Neural cell (in vitro differentiated cells): ENCODE measurements at regions not wholly inside any gene's neighbourhood (a gene's known extent, or its start where the extent isn't known, plus 50 kb on each side); places are given as distances from the start of the nearest gene placed in this dataset.
A peak's percentile ranks its signal among the peaks of the same experiment; 100 is the strongest.

ENCODE experiments used
- H2AFZ ChIP-seq: fragments of 200-600, 300-800 bp; sonication (generic), shearing (Covaris generic); 2 replicates; pipeline ENCODE4 v1.6.0; 2014; ENCODE audit warnings: low read depth, mild to moderate bottlenecking, antibody characterized with exemption, low read length, moderate library complexity
- H3F3A ChIP-seq: fragments of 200-600 bp; shearing (Covaris generic); 2 replicates; pipeline ENCODE4 v1.6.1; 2016; ENCODE audit warnings: mild to moderate bottlenecking, moderate library complexity, mixed read lengths, antibody characterized with exemption, low read length; ENCODE audit not compliant: insufficient read depth, poor library complexity, severe bottlenecking
- H3K27ac ChIP-seq: fragments of 200-600, 300-800 bp; sonication (generic), shearing (Covaris generic); 2 replicates; pipeline ENCODE4 v1.5.1; 2014; ENCODE audit warnings: mild to moderate bottlenecking, low read length, moderate library complexity
- H3K27me3 ChIP-seq: fragments of 300-800, 200-600 bp; sonication (generic), shearing (Covaris generic); 2 replicates; pipeline ENCODE4 v1.6.0; 2014; ENCODE audit warnings: mild to moderate bottlenecking, low read depth, low read length, moderate library complexity; ENCODE audit not compliant: insufficient read depth
- H3K36me3 ChIP-seq: fragments of 300-800, 200-600 bp; sonication (generic), shearing (Covaris generic); 2 replicates; pipeline ENCODE4 v1.5.1; 2014; ENCODE audit warnings: mild to moderate bottlenecking, antibody characterized with exemption, low read length, moderate library complexity; ENCODE audit not compliant: insufficient read depth
- H3K4me2 ChIP-seq: fragments of 300-800, 200-600 bp; sonication (generic), shearing (Covaris generic); 2 replicates; pipeline ENCODE4 v1.6.0; 2014; ENCODE audit warnings: mild to moderate bottlenecking, low read length
- H3K4me3 ChIP-seq: fragments of 300-800, 200-600 bp; sonication (generic), shearing (Covaris generic); 2 replicates; pipeline ENCODE4 v1.5.1; 2014; ENCODE audit warnings: mild to moderate bottlenecking, low read length, moderate library complexity
- H3K79me2 ChIP-seq: fragments of 200-600 bp; shearing (Covaris generic); replicated peaks from 2 replicates; pipeline ENCODE4 v1.6.0; 2014; ENCODE audit warnings: mild to moderate bottlenecking, low read length, moderate library complexity; ENCODE audit not compliant: insufficient read depth
- H3K9ac ChIP-seq: fragments of 300-800, 200-600 bp; sonication (generic), shearing (Covaris generic); 2 replicates; pipeline ENCODE4 v1.6.1; 2016; ENCODE audit warnings: mild to moderate bottlenecking, low read length, mixed read lengths
- H3K9me2 ChIP-seq: fragments of 200-600 bp; shearing (Covaris generic); 2 replicates; pipeline ENCODE4 v1.6.1; 2016; ENCODE audit warnings: mild to moderate bottlenecking, low read length, mixed read lengths; ENCODE audit not compliant: insufficient read depth
- H3K9me3 ChIP-seq: fragments of 200-600, 300-800 bp; sonication (generic), shearing (Covaris generic); 2 replicates; pipeline ENCODE4 v1.6.1; 2016; ENCODE audit warnings: mild to moderate bottlenecking, mixed run types, low read length, moderate library complexity, mixed read lengths
- H4K20me1 ChIP-seq: fragments of 200-600 bp; shearing (Covaris generic); 2 replicates; pipeline ENCODE4 v1.6.1; 2016; ENCODE audit warnings: mild to moderate bottlenecking, mixed run types; ENCODE audit not compliant: insufficient read depth
- CTCF ChIP-seq: fragments of 450-650 bp; IDR thresholded peaks from 2 replicates; pipeline ENCODE4 v1.5.1; 2014; ENCODE audit warnings: antibody characterized with exemption, mild to moderate bottlenecking, moderate library complexity; ENCODE audit not compliant: poor library complexity, severe bottlenecking
- EP300 ChIP-seq: fragments of 450-650 bp; conservative IDR thresholded peaks from 2 replicates; pipeline ENCODE4 v1.6.1; 2014; ENCODE audit warnings: antibody characterized with exemption, mild to moderate bottlenecking, moderate library complexity; ENCODE audit not compliant: poor library complexity, severe bottlenecking
- EZH2 ChIP-seq: fragments of 200-600, 300-800 bp; shearing (Covaris generic), sonication (generic); IDR thresholded peaks from 2 replicates; pipeline ENCODE4 v1.6.1; 2014; ENCODE audit warnings: antibody characterized with exemption, low read length, borderline replicate concordance, mild to moderate bottlenecking; ENCODE audit not compliant: insufficient read depth, poor library complexity, severe bottlenecking
- MXI1 ChIP-seq: fragments of 450-650 bp; conservative IDR thresholded peaks from 2 replicates; pipeline ENCODE4 v1.6.1; 2014; ENCODE audit warnings: antibody characterized with exemption, mild to moderate bottlenecking; ENCODE audit not compliant: poor library complexity, severe bottlenecking
- POLR2AphosphoS5 ChIP-seq: IDR thresholded peaks from 2 replicates; pipeline ENCODE4 v1.6.1; 2012
- RAD21 ChIP-seq: fragments of 450-650 bp; conservative IDR thresholded peaks from 2 replicates; pipeline ENCODE4 v1.6.1; 2014; ENCODE audit warnings: antibody characterized with exemption, mild to moderate bottlenecking, moderate library complexity
- REST ChIP-seq: IDR thresholded peaks from 2 replicates; pipeline ENCODE4 v1.6.1; 2012; ENCODE audit warnings: borderline replicate concordance
- SMC3 ChIP-seq: fragments of 450-650 bp; conservative IDR thresholded peaks from 2 replicates; pipeline ENCODE4 v1.6.1; 2014; ENCODE audit warnings: antibody characterized with exemption, mild to moderate bottlenecking, moderate library complexity; ENCODE audit not compliant: poor library complexity
- TAF1 ChIP-seq: IDR thresholded peaks from 2 replicates; pipeline ENCODE4 v1.6.1; 2012; ENCODE audit warnings: low read depth

GRCh38 chr1:194818674-194819073 lies 1632.3 kb upstream of the B3GALT2 start:
- no peak overlapping the region for H3K4me3 ChIP-seq
- H3K9me2 ChIP-seq: no peaks in the 10 kb centered on the region
- no peaks in the 10 kb centered on the region for H3K36me3 ChIP-seq
- H3K27me3 ChIP-seq: no peaks in the 10 kb centered on the region
- TF ChIP-seq CTCF (no peak), EZH2 (no peak), REST (no peak), TAF1 (no peak), EP300 (no peak), RAD21 (no peak), MXI1 (no peak), SMC3 (no peak), POLR2AphosphoS5 (no peak)
- no peak overlapping the region for H3K27ac ChIP-seq
- no peaks in the 10 kb centered on the region for H3K9me3 ChIP-seq
- H3K4me2 ChIP-seq: no peak overlapping the region
- no peaks in the 10 kb centered on the region for H3K79me2 ChIP-seq
- no peak overlapping the region for H3K9ac ChIP-seq
- H4K20me1 ChIP-seq: no peaks in the 10 kb centered on the region
- H3F3A ChIP-seq: peaks cover 6% of the 10 kb centered on the region
- H2AFZ ChIP-seq: no peak overlapping the region

GRCh38 chr1:194816859-194817258 lies 1630.4 kb upstream of the B3GALT2 start:
- no peaks in the 10 kb centered on the region for H3K36me3 ChIP-seq
- TF ChIP-seq EP300: peak; percentile 72
- no peak for TF ChIP-seq RAD21
- no peak for TF ChIP-seq SMC3
- TF ChIP-seq TAF1: no peak
- peak; percentile 39 for TF ChIP-seq POLR2AphosphoS5
- no peak for TF ChIP-seq CTCF

More at GRCh38 chr1:194816859-194817258, 1630.4 kb upstream of the B3GALT2 start:
- peak overlapping the region; percentile 61 for H3K27ac ChIP-seq
- H3K79me2 ChIP-seq: no peaks in the 10 kb centered on the region
- H3K9me2 ChIP-seq: no peaks in the 10 kb centered on the region
- H3K9ac ChIP-seq: no peak overlapping the region
- H3F3A ChIP-seq: peaks cover 6% of the 10 kb centered on the region
- H4K20me1 ChIP-seq: no peaks in the 10 kb centered on the region
- H3K9me3 ChIP-seq: no peaks in the 10 kb centered on the region
- H3K4me3 ChIP-seq: no peak overlapping the region
- H3K4me2 ChIP-seq: no peak overlapping the region
- H3K27me3 ChIP-seq: no peaks in the 10 kb centered on the region
- no peak overlapping the region for H2AFZ ChIP-seq
